ENCODE measurements at regions not wholly inside any gene's neighbourhood (a gene's known extent, or its start where the extent isn't known, plus 50 kb on each side); places are given as distances from the start of the nearest gene placed in this dataset.

- peak in 1 of 2 donors; percentile 60 for DNase-seq
- Histone ChIP-seq H3K27ac (peak overlapping the region in 4 of 5 donors; percentile 8 to 84 (median 44)), H3K9me3 (no peaks in the 10 kb centered on the region), H3K4me1 (peaks cover 44 to 65% (median 60%) of the 10 kb centered on the region in 4 donors), H3K36me3 (no peaks in the 10 kb centered on the region), H3K27me3 (no peaks in the 10 kb centered on the region), H3K4me3 (no peak overlapping the region)
- intact Hi-C loops (cut with DNase I; ENCODE audit: low total_unique reads), result no loop called here
- 43 to 65% (median 45%) methylated on average over 7 of the region's 7 CpGs for WGBS, 5 donors
- TF ChIP-seq POLR2AphosphoS5 (IDR thresholded peaks at IDR 0.05) (peak in 1 of 3 donors; percentile 34), EP300 (IDR thresholded peaks at IDR 0.05) (no peak), POLR2A (IDR thresholded peaks at IDR 0.05) (no peak)
Observed at GRCh38 chr5:157914151-157914788, 55.3 kb upstream of the CLINT1 start.

DNA sequence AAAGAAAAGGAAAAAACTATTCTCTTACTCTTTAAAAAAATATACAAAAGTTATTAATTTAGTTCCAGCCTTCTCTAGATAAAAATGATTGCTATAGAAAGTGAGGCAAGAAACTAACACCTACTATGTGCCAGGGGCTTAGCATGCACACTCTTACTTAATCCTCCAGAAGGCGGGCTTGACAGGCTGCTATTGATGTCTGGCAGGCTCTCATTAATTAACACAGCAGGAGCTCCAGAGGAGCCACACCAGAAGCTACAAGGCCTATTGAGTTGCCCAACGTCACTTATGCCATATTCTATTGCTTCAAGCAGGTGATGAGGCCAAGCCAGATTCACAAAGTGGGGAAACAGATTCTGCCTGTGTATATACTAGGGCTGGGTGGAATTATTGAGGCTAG is 54.6 kb upstream of the CLINT1 start:
- intact Hi-C loops (cut with DNase I; ENCODE audit: low total_unique reads), result no loop called here
- no peaks in the 10 kb centered on the region for H3K27me3 ChIP-seq
- H3K27ac ChIP-seq, result peak overlapping the region in 4 of 5 donors; percentile 57 to 84 (median 73)
- no peak overlapping the region for H3K4me3 ChIP-seq
- H3K9me3 ChIP-seq, result no peaks in the 10 kb centered on the region
- H3K4me1 ChIP-seq, result peaks cover 39 to 58% (median 53%) of the 10 kb centered on the region in 4 donors
- 60 to 81% (median 77%) methylated on average over 2 of the region's 2 CpGs for WGBS, 5 donors
- no peaks in the 10 kb centered on the region for H3K36me3 ChIP-seq
- DNase-seq, result no peak
- TF ChIP-seq EP300 (IDR thresholded peaks at IDR 0.05) (no peak), CTCF (IDR thresholded peaks at IDR 0.05) (no peak), POLR2A (IDR thresholded peaks at IDR 0.05) (no peak), POLR2AphosphoS5 (IDR thresholded peaks at IDR 0.05) (no peak)

DNA sequence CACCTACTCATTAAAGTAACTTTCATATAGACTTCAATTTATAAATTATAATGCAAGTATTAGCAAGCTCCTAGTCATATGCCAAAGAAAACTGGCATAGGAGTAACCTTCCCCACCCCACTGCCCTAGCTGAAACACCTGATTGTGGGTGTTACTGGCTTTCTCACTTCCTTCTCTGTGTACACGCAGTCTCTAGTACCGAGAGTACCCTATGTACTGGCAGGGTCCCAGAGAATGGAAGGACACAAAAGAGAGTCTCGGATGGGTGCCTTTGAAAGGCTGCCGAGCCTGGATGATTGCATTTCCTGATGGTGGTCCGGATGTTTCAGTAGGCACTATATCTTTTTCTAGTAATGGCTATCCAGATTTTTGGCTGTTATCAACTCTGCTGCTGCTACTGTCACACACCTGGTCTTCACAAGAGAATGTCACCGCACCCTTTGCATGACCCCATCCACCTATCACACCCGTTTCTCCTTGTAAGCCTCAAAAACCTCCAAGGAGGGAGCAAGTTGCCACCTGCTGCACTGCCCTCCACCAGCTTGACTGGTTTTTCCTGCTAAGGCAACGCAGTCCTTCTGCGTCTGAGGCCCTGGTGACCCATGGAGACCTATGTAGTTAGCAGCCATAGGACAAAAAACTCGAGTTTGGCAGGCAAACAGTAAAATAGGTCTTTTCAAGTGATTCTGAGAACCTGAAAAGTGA is 53.8 kb upstream of the CLINT1 start:
- peak overlapping the region; percentile 57 to 84 (median 73) for H3K27ac ChIP-seq
- peaks cover 33 to 50% (median 45%) of the 10 kb centered on the region in 4 donors for H3K4me1 ChIP-seq
- H3K9me3 ChIP-seq, result no peaks in the 10 kb centered on the region
- H3K36me3 ChIP-seq, result no peaks in the 10 kb centered on the region
- DNase-seq, result peak; percentile 76 to 92
- WGBS, 5 donors, result 27 to 61% (median 37%) methylated on average over 10 of the region's 10 CpGs
- TF ChIP-seq POLR2AphosphoS5 (IDR thresholded peaks at IDR 0.05), result peak in 2 of 3 donors; percentile 40 to 44
- no peak for TF ChIP-seq CTCF (IDR thresholded peaks at IDR 0.05)
- H3K4me3 ChIP-seq, result no peak overlapping the region
- H3K27me3 ChIP-seq, result no peaks in the 10 kb centered on the region
- intact Hi-C loops (cut with DNase I; ENCODE audit: low total_unique reads), result no loop called here

DNA sequence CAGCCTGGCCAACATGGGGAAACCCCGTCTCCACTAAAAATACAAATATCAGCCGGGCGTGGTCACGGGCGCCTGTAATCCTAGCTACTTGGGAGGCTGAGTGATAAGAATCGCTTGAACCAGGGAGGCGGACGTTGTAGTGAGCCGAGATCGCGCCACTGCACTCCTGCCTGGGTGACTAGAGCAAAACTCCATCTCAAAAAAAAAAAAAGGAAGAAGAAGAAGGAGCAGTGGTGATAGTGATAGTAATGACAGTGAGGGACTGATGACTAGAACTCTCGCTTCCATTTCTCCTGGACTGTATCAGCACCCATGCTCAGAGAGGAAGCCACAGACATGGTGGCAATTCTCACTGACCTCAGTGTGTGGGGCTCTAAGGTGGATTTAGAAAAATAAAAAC is 52.6 kb upstream of the CLINT1 start:
- DNase-seq, result no peak
- H3K27me3 ChIP-seq, result no peaks in the 10 kb centered on the region
- peaks cover 29 to 43% (median 34%) of the 10 kb centered on the region in 4 donors for H3K4me1 ChIP-seq
- TF ChIP-seq POLR2A (IDR thresholded peaks at IDR 0.05), result no peak
- no peak for TF ChIP-seq CTCF (IDR thresholded peaks at IDR 0.05)
- TF ChIP-seq EP300 (IDR thresholded peaks at IDR 0.05), result no peak
- no peak for TF ChIP-seq POLR2AphosphoS5 (IDR thresholded peaks at IDR 0.05)
- H3K27ac ChIP-seq, result peak overlapping the region in 2 of 5 donors; percentile 7 to 84
- no peak overlapping the region for H3K4me3 ChIP-seq
- no peaks in the 10 kb centered on the region for H3K36me3 ChIP-seq
- H3K9me3 ChIP-seq, result no peaks in the 10 kb centered on the region
- WGBS, 5 donors, result 50 to 89% (median 71%) methylated on average over 12 of the region's 12 CpGs
- intact Hi-C loops (cut with DNase I; ENCODE audit: low total_unique reads), result no loop called here

Small RNA genes in the stretch of these regions (small RNA-seq; reads per million reads assigned to genes)
- gene AC091979.2, result 0 reads per million in 4 donors
- gene RNU2-48P, result 0 to 0.31 (median 0.12) reads per million in 4 donors
